Right lobe of liver (tissue), 4 donors: ENCODE measurements at regions not wholly inside any gene's neighbourhood (a gene's known extent, or its start where the extent isn't known, plus 50 kb on each side); places are given as distances from the start of the nearest gene placed in this dataset.

Experiments
- CTCF ChIP-seq, 4 donors: fragments of 200-600 bp in 3 of 4; fragments of 450-650 bp in 1 of 4; IDR thresholded peaks; one replicate each; pipeline versions ENCODE4 v1.5.1 to v1.8.0; 2016 to 2022; ENCODE audit warnings: antibody characterized with exemption in 4 of 4, mild to moderate bottlenecking in 2 of 4
- POLR2A ChIP-seq: fragments of 450-650 bp; IDR thresholded peaks from one replicate; pipeline ENCODE4 v1.6.1; 2017; ENCODE audit warnings: antibody characterized with exemption, mild to moderate bottlenecking
- donor health status: DM: no; HTN: no; CAD: no.
- donor health status: DM: no; HTN: no; CAD: no.
- donor health status: DM: no; HTN: yes; CAD: no.

GRCh38 chr13:97561182-97561581 lies 127.2 kb downstream of the RAP2A start:
- TF ChIP-seq CTCF (IDR thresholded peaks at IDR 0.05) (no peak), POLR2A (no peak)
